ENCODE measurements at regions not wholly inside any gene's neighbourhood (a gene's known extent, or its start where the extent isn't known, plus 50 kb on each side); places are given as distances from the start of the nearest gene placed in this dataset.

- no peak for TF ChIP-seq CTCF (IDR thresholded peaks at IDR 0.05 in 2 of 3, conservative IDR thresholded peaks at IDR 0.05 in 1 of 3; ENCODE audit: borderline replicate concordance in 1 of 3, insufficient read depth in 1 of 3, low read depth in 2 of 3, low read length in 2 of 3)
- no peak for TF ChIP-seq MAX (IDR thresholded peaks at IDR 0.05)
- no peak for TF ChIP-seq EGR1 (IDR thresholded peaks at IDR 0.05; ENCODE audit: low read depth)
- TF ChIP-seq SP1 (IDR thresholded peaks at IDR 0.05; ENCODE audit: low read depth) = no peak
- no peak for TF ChIP-seq POLR2A (IDR thresholded peaks at IDR 0.05; ENCODE audit: borderline replicate concordance, extremely low read depth, insufficient read depth, insufficient read length)
- no peak for TF ChIP-seq RAD21 (IDR thresholded peaks at IDR 0.05; ENCODE audit: low read depth)
- no peak for TF ChIP-seq REST (IDR thresholded peaks at IDR 0.05; ENCODE audit: low read depth)
- no peak for TF ChIP-seq EZH2 (IDR thresholded peaks at IDR 0.05)
- TF ChIP-seq YY1 (IDR thresholded peaks at IDR 0.05; ENCODE audit: extremely low read depth, insufficient replicate concordance, low read depth, low read length) = no peak
- no peak for TF ChIP-seq POLR2AphosphoS5 (IDR thresholded peaks at IDR 0.05; ENCODE audit: low read depth, low read length)
- no peak for TF ChIP-seq ZBTB33 (IDR thresholded peaks at IDR 0.05; ENCODE audit: extremely low read depth, insufficient replicate concordance, low read length)
- TF ChIP-seq ZFX (IDR thresholded peaks at IDR 0.05) = no peak
Observed at GRCh38 chr5:82360022-82360421, 81.9 kb upstream of the RPS23 start.
